Activated T-helper 1 cell treated with anti-CD3 and anti-CD28 coated beads, Interleukin-2, amount 50 U/mL, for 16 hours (primary cell): ENCODE measurements at regions not wholly inside any gene's neighbourhood (a gene's known extent, or its start where the extent isn't known, plus 50 kb on each side); places are given as distances from the start of the nearest gene placed in this dataset.

ENCODE experiments used
- DNase-seq, 2 donors: peaks; one replicate each; pipeline ENCODE4 v3.0.0-alpha.2; 2020; ENCODE audit warnings: low read depth in 1 of 2, low spot score in 1 of 2

- no peak for DNase-seq
Observed at GRCh38 chr7:41803569-41803968, 100.7 kb upstream of the INHBA start.

GRCh38 chr7:41796331-41796730, 93.4 kb upstream of the INHBA start:
- no peak for DNase-seq

GRCh38 chr7:41795276-41795833, 92.5 kb upstream of the INHBA start:
- DNase-seq: no peak

- DNase-seq: no peak
Observed at GRCh38 chr7:41793556-41793955, 90.7 kb upstream of the INHBA start.

- no peak for DNase-seq
Observed at GRCh38 chr7:41792120-41792519, 89.2 kb upstream of the INHBA start.

GRCh38 chr7:41788556-41788955, 85.7 kb upstream of the INHBA start:
- DNase-seq: no peak

- no peak for DNase-seq
Observed at GRCh38 chr7:41787651-41788350, 84.9 kb upstream of the INHBA start.

- DNase-seq: no peak
Observed at GRCh38 chr7:41786944-41787343, 84.1 kb upstream of the INHBA start.

- DNase-seq: no peak
Observed at GRCh38 chr7:41786404-41786803, 83.5 kb upstream of the INHBA start.

GRCh38 chr7:41785840-41786239, 83.0 kb upstream of the INHBA start:
- no peak for DNase-seq

- DNase-seq: no peak
Observed at GRCh38 chr7:41785265-41785664, 82.4 kb upstream of the INHBA start.

- no peak for DNase-seq
Observed at GRCh38 chr7:41779918-41780317, 77.0 kb upstream of the INHBA start.

- no peak for DNase-seq
Observed at GRCh38 chr7:41777894-41778596, 75.2 kb upstream of the INHBA start.

- no peak for DNase-seq
Observed at GRCh38 chr7:41774966-41775365, 72.1 kb upstream of the INHBA start.

GRCh38 chr7:41773756-41774155, 70.9 kb upstream of the INHBA start:
- DNase-seq: no peak

GRCh38 chr7:41771717-41772116, 68.8 kb upstream of the INHBA start:
- DNase-seq: no peak

GRCh38 chr7:41769162-41769561, 66.3 kb upstream of the INHBA start:
- no peak for DNase-seq

GRCh38 chr7:41763626-41764025, 60.7 kb upstream of the INHBA start:
- DNase-seq: no peak

- DNase-seq: no peak
Observed at GRCh38 chr7:41762641-41763040, 59.8 kb upstream of the INHBA start.

GRCh38 chr7:41760293-41760692, 57.4 kb upstream of the INHBA start:
- DNase-seq: no peak

GRCh38 chr7:41758321-41758720, 55.4 kb upstream of the INHBA start:
- DNase-seq: no peak

GRCh38 chr7:41756650-41757182, 53.8 kb upstream of the INHBA start:
- no peak for DNase-seq
